HepG2 (cell line): ENCODE measurements at regions not wholly inside any gene's neighbourhood (a gene's known extent, or its start where the extent isn't known, plus 50 kb on each side); places are given as distances from the start of the nearest gene placed in this dataset.
A peak's percentile ranks its signal among the peaks of the same experiment; 100 is the strongest.

ENCODE experiments used
- ATAC-seq: fragments of 200-7000 bp; cut with Tn5 transposase; 3 replicates; pipeline ENCODE4 v1.9.1; 2020; ENCODE audit warnings: mild to moderate bottlenecking, moderate library complexity
- BruUV-seq: library from RNA; stranded (reverse); fragments of 400-500 nt; replicated peaks from 2 replicates; lab custom pipeline; 2021; lab: Mats Ljungman, UMichigan
- CTCF ChIA-PET: fragments of 300-600 bp; formaldehyde crosslinking; extraction: SDS; loops from one replicate; lab custom pipeline; 2021; ENCODE audit warnings: low total read pairs, inconsistent platforms, low intra/inter-chr PET ratio; lab: Yijun Ruan, JAX
- POLR2A ChIA-PET: fragments of 350-600 bp; sonication (Branson Sonifier 250); formaldehyde crosslinking; loops from one replicate; lab custom pipeline; 2020; ENCODE audit warnings: antibody characterized with exemption, inconsistent platforms; lab: Yijun Ruan, JAX
- DNase-seq: peaks from one replicate; pipeline ENCODE4 v3.0.0-alpha.2; 2015; ENCODE audit warnings: low spot score
- FAIRE-seq: peaks from 3 replicates; lab custom pipeline; 2011; peaks lifted over from hg19 to GRCh38; lab: Jason Lieb, UNC
- H2AFZ ChIP-seq: one replicate; pipeline ENCODE4 v1.6.1; 2011; ENCODE audit warnings: low read length, inconsistent platforms
- H3K27ac ChIP-seq: fragments of 300-600 bp; 3 replicates; pipeline ENCODE4 v1.8.0; 2011; ENCODE audit warnings: mixed run types, mild to moderate bottlenecking, mixed read lengths, low read length, inconsistent platforms; ENCODE audit not compliant: insufficient read depth; ENCODE audit errors: extremely low read length
- H3K27me3 ChIP-seq, 2 experiments: fragments of 200-600 bp in 1 of 2; 2 replicates in 1 of 2; 3 replicates in 1 of 2; pipeline versions ENCODE4 v1.6.0 to v1.8.0; 2011; ENCODE audit warnings: low read length in 2 of 2, mild to moderate bottlenecking in 2 of 2, moderate library complexity in 2 of 2, inconsistent platforms in 1 of 2; ENCODE audit not compliant: insufficient read depth in 2 of 2, control insufficient read depth in 1 of 2
- H3K36me3 ChIP-seq, 2 experiments: fragments of 200-600 bp in 1 of 2; replicated peaks in 1 of 2; 2 replicates in 1 of 2; 3 replicates in 1 of 2; pipeline versions ENCODE4 v1.5.1 to v1.8.0; 2011; ENCODE audit warnings: low read length in 2 of 2, inconsistent platforms in 1 of 2; ENCODE audit not compliant: insufficient read depth in 2 of 2, control insufficient read depth in 1 of 2
- H3K4me1 ChIP-seq: 2 replicates; pipeline ENCODE4 v1.5.1; 2012; ENCODE audit warnings: low read length, inconsistent platforms; ENCODE audit not compliant: insufficient read depth
- H3K4me2 ChIP-seq: 2 replicates; pipeline ENCODE4 v1.6.0; 2011; ENCODE audit warnings: low read depth, low read length, inconsistent platforms
- H3K4me3 ChIP-seq, 3 experiments: fragments of 200-600 bp in 1 of 3; sonication (generic), shearing (Covaris generic) in 1 of 3; replicated peaks in 1 of 3; 2 replicates each; pipeline ENCODE4 v1.5.1; 2011 to 2016; ENCODE audit warnings: low read length in 3 of 3, inconsistent platforms in 2 of 3, low read depth in 2 of 3, mild to moderate bottlenecking in 2 of 3, control low read depth in 1 of 3, mixed read lengths in 1 of 3; ENCODE audit not compliant: insufficient read depth in 1 of 3
- H3K79me2 ChIP-seq: one replicate; pipeline ENCODE4 v1.6.1; 2011; ENCODE audit warnings: low read length, inconsistent platforms; ENCODE audit not compliant: insufficient read depth
- H3K9ac ChIP-seq: 2 replicates; pipeline ENCODE4 v1.6.0; 2011; ENCODE audit warnings: mild to moderate bottlenecking, low read depth, low read length, inconsistent platforms; ENCODE audit not compliant: insufficient read depth
- H3K9me3 ChIP-seq: 2 replicates; pipeline ENCODE4 v1.5.1; 2012; ENCODE audit warnings: mild to moderate bottlenecking, low read length
- H4K20me1 ChIP-seq: 2 replicates; pipeline ENCODE4 v1.6.0; 2011; ENCODE audit warnings: inconsistent platforms, mild to moderate bottlenecking, low read length, moderate library complexity; ENCODE audit not compliant: insufficient read depth
- AGO1 ChIP-seq: fragments of 200-400 bp; formaldehyde crosslinking; IDR thresholded peaks from 2 replicates; pipeline ENCODE4 v1.6.1; 2017; ENCODE audit warnings: mild to moderate bottlenecking, low read depth, low read length, moderate library complexity; ENCODE audit not compliant: poor library complexity, severe bottlenecking
- CHD4 ChIP-seq: fragments of 200-600 bp; sonication (generic); IDR thresholded peaks from 2 replicates; pipeline ENCODE4 v1.7.0; 2017; ENCODE audit warnings: mild to moderate bottlenecking, low read length, borderline replicate concordance
- FOXP4 ChIP-seq: sonication (generic); formaldehyde crosslinking; IDR thresholded peaks from 2 replicates; pipeline ENCODE4 v1.4.0; 2020; ENCODE audit warnings: missing genetic modification reagents
- MNT ChIP-seq: fragments of 450-650 bp; IDR thresholded peaks from 2 replicates; pipeline ENCODE4 v1.6.1; 2016
- MXD4 ChIP-seq: IDR thresholded peaks from 2 replicates; pipeline ENCODE4 v1.6.1; 2016; ENCODE audit warnings: mild to moderate bottlenecking, missing biosample characterization, missing genetic modification reagents
- ZNF124 ChIP-seq: sonication (generic); formaldehyde crosslinking; IDR thresholded peaks from 2 replicates; pipeline ENCODE4 v1.4.0; 2020; ENCODE audit warnings: missing genetic modification reagents
- ZNF674 ChIP-seq: sonication (generic); formaldehyde crosslinking; IDR thresholded peaks from 2 replicates; pipeline ENCODE4 v1.5.0; 2020; ENCODE audit warnings: low read depth, mild to moderate bottlenecking, missing genetic modification reagents
- WGBS: methylation state at CpG from one replicate; pipeline ENCODE4 v1.1.6; 2017; ENCODE audit warnings: low lambda C conversion rate; 5-methylcytosine and 5-hydroxymethylcytosine counted together
- in situ Hi-C: cut with HindIII; loops from 2 replicates; pipeline ENCODE4 v1.10.0; 2017; ENCODE audit warnings: low pct_unique_long_range_greater_than_20kb; ENCODE audit not compliant: extremely low pct_ligation_motif_present
- intact Hi-C: fragments of 100-400 bp; cut with micrococcal nuclease; formaldehyde crosslinking; loops from one replicate; pipeline ENCODE4 v1.10.0; 2022; ENCODE audit not compliant: unreplicated experiment

GRCh38 chr1:4261327-4261726 is 361.3 kb upstream of the C1orf174 start:
- Histone ChIP-seq H3K4me3 (no peak overlapping the region), H3K27me3 (no peaks in the 10 kb centered on the region), H3K36me3 (no peaks in the 10 kb centered on the region), H3K9me3 (peaks cover 59% of the 10 kb centered on the region), H3K27ac (no peak overlapping the region), H3K4me2 (no peak overlapping the region), H4K20me1 (no peaks in the 10 kb centered on the region), H3K9ac (no peak overlapping the region), H3K79me2 (no peaks in the 10 kb centered on the region), H3K4me1 (peaks cover 24% of the 10 kb centered on the region), H2AFZ (no peak overlapping the region)
- FAIRE-seq (no peak), ATAC-seq (no peak), DNase-seq (no peak)
- TF ChIP-seq FOXP4 (CRISPR knock-in tag): no peak
- TF ChIP-seq ZNF124 (CRISPR knock-in tag): peak; percentile 99
- no peak for TF ChIP-seq CHD4
- no peak for TF ChIP-seq MXD4 (CRISPR knock-in tag)
- no peak for TF ChIP-seq AGO1
- in situ Hi-C loops: no loop called here
- 68% methylated on average over 2 of the region's 2 CpGs for WGBS
- BruUV-seq: no TSS peak
- POLR2A ChIA-PET: no interaction called here
- intact Hi-C loops: no loop called here
- CTCF ChIA-PET: no interaction called here

- in situ Hi-C loops: no loop called here
- BruUV-seq: no TSS peak
- intact Hi-C loops: no loop called here
- CTCF ChIA-PET: no interaction called here
- Histone ChIP-seq H4K20me1 (no peaks in the 10 kb centered on the region), H3K9ac (no peak overlapping the region), H3K4me2 (no peak overlapping the region), H3K4me1 (peaks cover 38% of the 10 kb centered on the region), H3K27ac (no peak overlapping the region), H2AFZ (no peak overlapping the region), H3K4me3 (no peak overlapping the region), H3K9me3 (peaks cover 45% of the 10 kb centered on the region), H3K79me2 (no peaks in the 10 kb centered on the region), H3K27me3 (no peaks in the 10 kb centered on the region), H3K36me3 (no peaks in the 10 kb centered on the region)
- TF ChIP-seq ZNF674: no peak
- peak; percentile 94 for TF ChIP-seq MNT
- 100% methylated on average over 1 of the region's 2 CpGs for WGBS
- POLR2A ChIA-PET: no interaction called here
- ATAC-seq (no peak), DNase-seq (no peak), FAIRE-seq (peak; percentile 23)
These were observed 362.6 kb upstream of the C1orf174 start for GRCh38 chr1:4262665-4263064.
